SK-N-DZ (cell line): ENCODE measurements at regions not wholly inside any gene's neighbourhood (a gene's known extent, or its start where the extent isn't known, plus 50 kb on each side); places are given as distances from the start of the nearest gene placed in this dataset.
A peak's percentile ranks its signal among the peaks of the same experiment; 100 is the strongest.
"Not testable (repeated sequence)": the region's sequence is repeated elsewhere in the genome, so short reads cannot be mapped to it uniquely, and the experiment has no call there.

Experiments
- DNase-seq: peaks from one replicate; pipeline ENCODE4 v3.0.0-alpha.2; 2015; ENCODE audit warnings: low spot score

- no peak for DNase-seq
Measured at GRCh38 chr7:88614736-88615135, 144.8 kb upstream of the ZNF804B start.

- no peak for DNase-seq
Measured at GRCh38 chr7:88610942-88611341, 148.6 kb upstream of the ZNF804B start.

GRCh38 chr7:88600695-88601094 is 158.8 kb upstream of the ZNF804B start:
- no peak for DNase-seq

- DNase-seq: no peak
Measured at GRCh38 chr7:88599528-88599927, 160.0 kb upstream of the ZNF804B start.

- no peak for DNase-seq
Measured at GRCh38 chr7:88597941-88598425, 161.5 kb upstream of the ZNF804B start.

GRCh38 chr7:88590963-88591362 is 168.5 kb upstream of the ZNF804B start:
- no peak for DNase-seq

GRCh38 chr7:88589927-88590326 is 169.6 kb upstream of the ZNF804B start:
- no peak for DNase-seq

GRCh38 chr7:88586890-88587289 is 172.6 kb upstream of the ZNF804B start:
- DNase-seq: no peak

GRCh38 chr7:88586219-88586618 is 173.3 kb upstream of the ZNF804B start:
- DNase-seq: no peak

- DNase-seq: no peak
Measured at GRCh38 chr7:88576720-88577119, 182.8 kb upstream of the ZNF804B start.

GRCh38 chr7:88566162-88566729 is 193.3 kb upstream of the ZNF804B start:
- no peak for DNase-seq

- DNase-seq: no peak
Measured at GRCh38 chr7:88565401-88565800, 194.1 kb upstream of the ZNF804B start.

- not testable (repeated sequence) for DNase-seq
Measured at GRCh38 chr7:88556441-88556840, 203.1 kb upstream of the ZNF804B start.

- not testable (repeated sequence) for DNase-seq
Measured at GRCh38 chr7:88554847-88555246, 204.7 kb upstream of the ZNF804B start.

- DNase-seq: no peak
Measured at GRCh38 chr7:88548399-88548798, 211.1 kb upstream of the ZNF804B start.

GRCh38 chr7:88546808-88547207 is 212.7 kb upstream of the ZNF804B start:
- peak; percentile 25 for DNase-seq

- no peak for DNase-seq
Measured at GRCh38 chr7:88545663-88546062, 213.8 kb upstream of the ZNF804B start.

GRCh38 chr7:88540012-88540411 is 219.5 kb upstream of the ZNF804B start:
- DNase-seq: peak; percentile 56

- no peak for DNase-seq
Measured at GRCh38 chr7:88539518-88539917, 220.0 kb upstream of the ZNF804B start.

GRCh38 chr7:88523645-88524044 is 217.0 kb upstream of the STEAP4 start:
- DNase-seq: no peak

- no peak for DNase-seq
Measured at GRCh38 chr7:88522771-88523293, 216.1 kb upstream of the STEAP4 start.

- no peak for DNase-seq
Measured at GRCh38 chr7:88516429-88516828, 209.7 kb upstream of the STEAP4 start.

- DNase-seq: no peak
Measured at GRCh38 chr7:88515301-88515700, 208.6 kb upstream of the STEAP4 start.

GRCh38 chr7:88509341-88509740 is 202.6 kb upstream of the STEAP4 start:
- DNase-seq: no peak
